HepG2 (cell line): ENCODE measurements at regions not wholly inside any gene's neighbourhood (a gene's known extent, or its start where the extent isn't known, plus 50 kb on each side); places are given as distances from the start of the nearest gene placed in this dataset.

Experiments used
- E2F5 ChIP-seq: sonication (generic); formaldehyde crosslinking; conservative IDR thresholded peaks from 2 replicates; pipeline ENCODE4 v1.4.0; 2020; ENCODE audit warnings: missing genetic modification reagents
- HDAC6 ChIP-seq: fragments of 200-600 bp; sonication (generic); IDR thresholded peaks from 2 replicates; pipeline ENCODE4 v1.7.0; 2017; ENCODE audit warnings: mild to moderate bottlenecking, antibody characterized with exemption, low read length, low read depth
- JUNB ChIP-seq: sonication (generic); formaldehyde crosslinking; IDR thresholded peaks from 2 replicates; pipeline ENCODE4 v1.8.0; 2022; ENCODE audit warnings: missing genetic modification reagents, mild to moderate bottlenecking, borderline replicate concordance
- MAZ ChIP-seq, 2 experiments: sonication (generic) in 1 of 2; formaldehyde crosslinking in 1 of 2; IDR thresholded peaks; 2 replicates each; pipeline versions ENCODE4 v1.5.0 to v1.6.1; 2012 to 2020; ENCODE audit warnings: low read depth in 2 of 2, mild to moderate bottlenecking in 2 of 2, borderline replicate concordance in 1 of 2, improper control_type of control experiment in 1 of 2, low read length in 1 of 2, missing genetic modification reagents in 1 of 2, moderate library complexity in 1 of 2
- NCOR1 ChIP-seq: fragments of 200-600 bp; sonication (generic); IDR thresholded peaks from 2 replicates; pipeline ENCODE4 v1.7.0; 2017; ENCODE audit warnings: antibody characterized with exemption, low read length, borderline replicate concordance
- PAX8 ChIP-seq: sonication (generic); formaldehyde crosslinking; IDR thresholded peaks from 2 replicates; pipeline ENCODE4 v1.8.0; 2022; ENCODE audit warnings: mild to moderate bottlenecking, missing genetic modification reagents, borderline replicate concordance
- SP5 ChIP-seq: IDR thresholded peaks from 2 replicates; pipeline ENCODE4 v1.6.1; 2016; ENCODE audit warnings: low read depth, borderline replicate concordance
- TBX2 ChIP-seq: sonication (generic); formaldehyde crosslinking; IDR thresholded peaks from 2 replicates; pipeline ENCODE4 v1.5.0; 2020; ENCODE audit warnings: missing genetic modification reagents, mild to moderate bottlenecking, borderline replicate concordance
- ZBTB49 ChIP-seq: sonication (generic); formaldehyde crosslinking; IDR thresholded peaks from 2 replicates; pipeline ENCODE4 v1.4.0; 2020; ENCODE audit warnings: missing genetic modification reagents, borderline replicate concordance
- ZEB1 ChIP-seq: IDR thresholded peaks from 2 replicates; pipeline ENCODE4 v1.6.1; 2012; ENCODE audit warnings: mild to moderate bottlenecking, low read depth, inconsistent platforms; ENCODE audit not compliant: insufficient replicate concordance
- ZFP91 ChIP-seq: sonication (generic); formaldehyde crosslinking; IDR thresholded peaks from 2 replicates; pipeline ENCODE4 v1.9.0; 2022; ENCODE audit warnings: missing genetic modification reagents, mild to moderate bottlenecking, borderline replicate concordance
- ZKSCAN1 ChIP-seq: fragments of 150-350 bp; IDR thresholded peaks from 2 replicates; pipeline ENCODE4 v1.6.1; 2014; ENCODE audit warnings: low read length
- ZNF276 ChIP-seq: sonication (generic); formaldehyde crosslinking; IDR thresholded peaks from 2 replicates; pipeline ENCODE4 v1.4.0; 2020; ENCODE audit warnings: mild to moderate bottlenecking, low read depth, missing genetic modification reagents
- ZNF329 ChIP-seq: sonication (generic); formaldehyde crosslinking; IDR thresholded peaks from 2 replicates; pipeline ENCODE4 v1.9.0; 2021; ENCODE audit warnings: low read depth, mild to moderate bottlenecking, missing genetic modification reagents
- ZNF501 ChIP-seq: sonication (generic); formaldehyde crosslinking; IDR thresholded peaks from 2 replicates; pipeline ENCODE4 v1.5.1; 2020; ENCODE audit warnings: mild to moderate bottlenecking, moderate library complexity, missing genetic modification reagents
- ZNF512B ChIP-seq: sonication (generic); formaldehyde crosslinking; IDR thresholded peaks from 2 replicates; pipeline ENCODE4 v1.5.1; 2020; ENCODE audit warnings: missing genetic modification reagents, mild to moderate bottlenecking, borderline replicate concordance
- ZNF660 ChIP-seq: sonication (generic); formaldehyde crosslinking; IDR thresholded peaks from 2 replicates; pipeline ENCODE4 v1.5.1; 2020; ENCODE audit warnings: mild to moderate bottlenecking, low read depth, missing genetic modification reagents, borderline replicate concordance
- ZNF879 ChIP-seq: sonication (generic); formaldehyde crosslinking; IDR thresholded peaks from 2 replicates; pipeline ENCODE4 v1.8.1; 2023; ENCODE audit warnings: missing genetic modification reagents
- ZSCAN22 ChIP-seq: sonication (generic); formaldehyde crosslinking; IDR thresholded peaks from 2 replicates; pipeline ENCODE4 v1.4.0; 2020; ENCODE audit warnings: mild to moderate bottlenecking, missing genetic modification reagents
- ZSCAN31 ChIP-seq: sonication (generic); formaldehyde crosslinking; IDR thresholded peaks from 2 replicates; pipeline ENCODE4 v1.5.0; 2020; ENCODE audit warnings: low read depth, mild to moderate bottlenecking, missing genetic modification reagents

- TF ChIP-seq ZNF512B (CRISPR knock-in tag) (no peak), ZNF660 (no peak), SP5 (CRISPR knock-in tag) (no peak), PAX8 (CRISPR knock-in tag) (no peak), ZKSCAN1 (no peak), ZSCAN22 (CRISPR knock-in tag) (no peak), ZNF501 (CRISPR knock-in tag) (no peak), ZEB1 (no peak), ZNF276 (CRISPR knock-in tag) (no peak), ZSCAN31 (no peak), ZNF329 (no peak), NCOR1 (no peak), JUNB (no peak), HDAC6 (no peak), TBX2 (CRISPR knock-in tag) (no peak), ZNF879 (CRISPR knock-in tag) (no peak), E2F5 (CRISPR knock-in tag) (no peak), ZBTB49 (CRISPR knock-in tag) (no peak), MAZ (IDR thresholded peaks at IDR 0.05; ENCODE audit: borderline replicate concordance, low read depth, low read length) (no peak), MAZ (CRISPR knock-in tag; IDR thresholded peaks at IDR 0.05; ENCODE audit: low read depth) (no peak), ZFP91 (CRISPR knock-in tag) (no peak)
Observed at GRCh38 chr20:50395914-50396488, 114.2 kb upstream of the PTPN1 start (continued).
